ENCODE measurements at regions not wholly inside any gene's neighbourhood (a gene's known extent, or its start where the extent isn't known, plus 50 kb on each side); places are given as distances from the start of the nearest gene placed in this dataset.

DNA sequence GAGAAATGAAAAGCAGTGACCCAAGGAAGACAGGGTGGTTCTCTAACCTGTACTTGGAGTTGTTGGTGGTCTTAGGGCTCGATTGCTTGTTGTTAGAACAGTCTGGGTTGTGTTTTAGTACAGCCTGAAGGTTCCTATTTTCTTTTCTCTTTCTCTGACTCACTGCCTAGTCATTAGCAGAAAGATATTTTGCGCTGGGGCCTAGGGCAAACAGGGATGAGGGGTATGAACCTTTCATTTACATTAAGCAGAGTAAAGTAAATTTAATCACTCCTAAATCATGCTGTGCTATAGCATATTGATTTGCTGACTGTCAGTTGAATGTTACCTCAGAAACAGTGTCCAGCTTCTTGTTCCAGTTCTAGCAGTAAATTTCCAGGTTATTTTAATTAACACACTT lies 197.2 kb downstream of the RWDD3 start:
- DNase-seq (ENCODE audit: low spot score): no peak

DNA sequence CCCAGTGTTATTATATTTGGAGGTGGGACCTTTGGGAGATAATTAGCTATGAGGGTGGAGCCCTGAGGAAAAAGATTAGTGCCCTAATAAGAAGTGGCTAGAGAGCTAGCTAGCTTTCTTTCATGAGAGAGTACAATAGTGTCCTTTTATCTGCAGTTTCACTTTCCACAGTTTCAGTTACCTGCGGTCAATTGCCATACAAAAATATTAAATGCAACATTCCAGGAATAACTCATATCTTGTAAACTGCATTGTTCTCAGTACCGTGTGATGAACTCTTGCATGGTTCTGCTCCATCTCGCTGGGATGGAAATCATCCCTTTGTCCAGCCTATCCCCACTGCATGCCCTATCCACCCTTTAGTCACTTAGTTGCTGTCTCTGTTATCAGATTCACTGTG lies 201.6 kb downstream of the RWDD3 start:
- DNase-seq (ENCODE audit: low spot score): no peak

DNA sequence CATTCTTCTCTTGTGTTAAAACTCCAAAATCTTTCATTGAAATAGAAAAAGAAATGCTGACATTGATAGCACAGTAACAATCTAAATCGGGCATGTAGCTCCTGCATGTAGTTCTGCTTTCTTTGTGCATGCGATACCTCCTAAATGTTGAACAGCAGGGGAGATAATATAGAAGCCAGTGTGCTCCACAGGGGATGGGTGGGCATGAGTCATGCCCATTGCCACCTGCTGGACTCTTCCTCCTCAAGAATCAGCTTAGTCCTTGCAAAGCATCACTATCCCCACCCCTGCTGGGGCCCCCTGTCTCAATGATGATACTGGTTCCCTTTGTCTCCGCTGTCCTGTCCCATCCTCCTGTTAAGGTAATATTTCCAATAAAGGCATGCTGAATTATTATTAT lies 203.0 kb downstream of the RWDD3 start:
- no peak for DNase-seq (ENCODE audit: low spot score)

DNA sequence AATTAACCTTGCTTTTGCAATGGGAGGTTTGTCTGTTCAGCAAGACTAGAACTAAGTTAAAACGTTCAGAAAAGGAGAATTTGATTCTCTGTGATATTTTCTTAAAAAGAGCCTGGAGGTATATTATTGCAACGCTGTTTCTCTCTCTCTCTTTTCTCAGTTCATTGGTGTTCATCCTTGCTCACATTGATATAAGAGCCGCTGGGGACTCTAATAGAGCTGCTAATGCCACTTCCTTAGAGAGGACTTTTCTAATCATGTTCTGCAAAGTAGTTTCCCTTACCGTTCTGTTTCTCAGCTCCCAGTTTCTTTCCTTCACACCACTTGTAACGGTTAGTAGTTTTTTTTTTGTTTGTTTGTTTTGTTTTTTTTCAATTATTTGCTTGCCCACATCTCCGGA lies 203.8 kb downstream of the RWDD3 start:
- no peak for DNase-seq (ENCODE audit: low spot score)

DNA sequence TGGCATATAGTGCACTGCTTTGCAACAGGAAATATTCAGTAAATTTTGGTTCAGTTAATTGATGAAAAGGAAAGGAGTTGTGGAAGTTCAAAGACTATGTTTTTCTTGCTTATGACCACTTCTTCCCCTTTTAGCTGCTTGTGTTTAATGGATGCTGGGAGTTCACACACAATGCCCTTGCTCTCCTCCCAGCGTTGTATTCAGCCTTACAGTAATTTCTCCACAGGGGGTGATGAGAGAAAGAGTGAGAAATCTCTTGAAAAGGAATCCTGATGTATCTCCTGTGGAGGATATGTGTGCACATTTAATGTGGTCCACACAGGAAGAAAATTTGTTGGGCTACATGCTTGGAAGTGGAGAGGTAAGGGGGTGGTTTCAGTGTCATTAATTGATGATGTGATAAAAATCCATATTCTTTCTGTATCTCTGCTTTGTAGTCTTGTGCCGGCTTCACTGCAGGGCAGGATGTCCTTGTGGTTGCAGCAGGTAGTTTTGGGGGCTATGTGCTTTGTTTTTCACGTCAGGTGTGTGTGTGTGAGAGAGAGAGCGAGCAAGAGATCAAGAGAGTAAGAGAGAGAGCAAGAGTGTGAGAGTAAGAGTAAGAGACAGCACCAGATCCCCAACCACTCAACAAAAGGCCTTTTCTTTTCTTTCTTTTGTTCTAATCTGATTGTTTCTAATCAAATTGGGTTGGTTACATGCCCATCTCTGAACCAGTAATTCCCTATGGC lies 204.4 kb downstream of the RWDD3 start:
- DNase-seq (ENCODE audit: low spot score): peak; percentile 15

DNA sequence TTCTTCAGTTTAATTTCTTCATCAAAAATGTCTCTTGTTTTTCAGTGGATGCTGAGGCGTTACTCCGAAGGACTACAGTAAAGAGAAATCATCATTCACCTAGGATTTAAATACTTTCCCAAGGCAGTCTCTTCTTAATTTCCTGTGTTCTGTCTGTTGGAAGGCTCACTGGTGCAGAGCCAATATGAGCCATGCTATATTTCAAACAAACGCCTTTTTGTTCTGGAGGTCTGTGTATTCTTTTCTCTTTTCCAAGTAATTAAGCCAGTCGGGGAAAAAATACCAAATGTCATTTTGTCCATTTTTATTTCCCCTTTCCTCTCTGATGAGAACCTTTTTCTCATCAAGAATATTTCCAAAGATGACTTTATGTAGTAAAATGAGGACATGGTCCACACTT lies 206.5 kb downstream of the RWDD3 start:
- DNase-seq (ENCODE audit: low spot score): peak; percentile 82

DNA sequence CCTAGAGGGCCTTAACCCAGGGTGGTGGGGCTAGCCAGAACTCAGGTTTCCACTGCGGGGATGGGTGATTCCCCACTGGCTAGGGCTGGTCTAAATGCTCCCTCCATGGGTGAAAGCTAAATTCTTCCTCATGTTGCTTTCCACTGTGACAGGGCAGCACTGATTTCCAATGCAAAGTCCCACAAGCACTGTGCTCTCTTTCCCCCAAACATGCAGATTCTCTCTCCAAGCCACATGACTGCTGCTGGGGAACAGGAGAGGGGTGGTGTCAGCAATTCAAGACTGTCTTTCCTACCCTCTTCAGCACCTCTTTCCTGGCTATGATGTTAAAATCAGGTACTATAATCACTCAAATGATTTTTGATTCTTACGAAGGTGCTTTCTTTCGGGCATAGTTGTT lies 215.5 kb downstream of the RWDD3 start:
- DNase-seq (ENCODE audit: low spot score): no peak

DNA sequence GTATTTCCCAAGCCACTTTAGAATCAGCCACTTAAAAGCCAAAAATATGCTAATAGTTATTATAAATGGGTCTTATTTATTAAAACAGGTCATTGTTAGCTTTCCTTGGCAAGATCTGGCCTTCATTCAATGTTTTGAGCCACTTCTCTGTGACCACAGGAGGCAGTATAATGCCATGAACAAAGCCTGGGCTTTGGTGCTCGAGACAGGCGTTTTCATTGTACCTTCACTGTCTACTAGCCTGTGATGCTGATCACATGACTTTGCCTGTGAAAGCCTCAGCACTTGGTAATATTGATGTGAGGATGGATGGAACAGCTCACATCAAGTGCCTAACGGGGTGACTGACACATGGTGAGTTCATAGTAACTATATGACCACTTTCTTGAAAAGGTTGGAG lies 217.0 kb downstream of the RWDD3 start:
- no peak for DNase-seq (ENCODE audit: low spot score)

DNA sequence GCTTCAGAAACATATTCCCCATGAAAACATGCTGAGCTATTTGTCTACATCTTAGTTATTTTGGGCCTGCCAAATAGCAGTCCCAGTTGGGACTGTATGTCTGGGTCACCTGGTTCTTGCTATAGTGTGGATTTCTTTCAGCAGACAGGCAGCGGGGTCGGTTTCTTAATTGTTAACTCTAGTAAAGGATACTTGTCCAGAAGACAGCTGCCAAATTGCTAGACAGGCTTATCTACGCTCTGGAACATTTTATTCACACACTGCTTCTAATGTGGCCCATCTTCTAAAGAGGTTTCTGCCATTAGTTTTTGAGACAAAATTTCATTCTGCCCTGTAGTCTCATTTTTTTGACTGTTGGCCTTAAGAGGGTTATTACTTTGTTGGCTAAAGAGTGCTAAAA lies 217.9 kb downstream of the RWDD3 start:
- no peak for DNase-seq (ENCODE audit: low spot score)

DNA sequence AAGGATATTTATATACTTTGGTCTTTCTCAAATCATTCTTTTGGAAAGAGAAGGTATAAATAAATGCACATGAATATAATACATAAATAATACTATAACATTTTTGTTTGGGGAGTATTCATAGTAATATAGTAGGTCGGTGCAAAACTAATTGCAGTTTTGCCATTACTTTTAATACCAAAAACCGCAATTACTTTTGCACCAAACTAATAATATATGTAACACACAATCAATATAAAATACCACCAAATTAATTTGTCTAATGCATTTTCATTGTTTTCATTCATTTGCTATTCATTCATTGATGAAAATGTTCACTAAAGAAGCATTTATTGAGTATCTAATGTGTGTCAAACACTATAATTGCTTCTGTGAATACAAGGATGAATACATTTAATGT lies 219.0 kb downstream of the RWDD3 start:
- no peak for DNase-seq (ENCODE audit: low spot score)

DNA sequence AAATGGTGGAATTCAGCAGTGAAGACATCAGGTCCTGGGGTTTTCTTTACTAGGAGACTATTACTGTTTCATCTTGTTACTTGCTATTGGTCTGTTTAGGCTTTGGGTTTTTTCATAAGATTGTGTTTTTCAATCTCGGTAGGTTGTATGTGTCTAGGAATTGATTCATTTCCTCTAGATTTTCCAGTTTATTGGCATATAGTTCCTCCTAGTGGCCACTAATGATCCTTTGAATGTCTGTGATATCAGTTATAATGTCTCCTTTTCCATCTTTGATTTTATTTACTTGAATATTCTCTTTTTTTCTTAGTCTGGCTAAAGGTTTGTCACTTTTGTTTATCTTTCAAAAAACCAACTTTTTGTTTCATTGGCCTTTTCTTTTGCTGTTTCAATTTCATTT lies 233.0 kb downstream of the RWDD3 start:
- peak; percentile 30 for DNase-seq (ENCODE audit: low spot score)

DNA sequence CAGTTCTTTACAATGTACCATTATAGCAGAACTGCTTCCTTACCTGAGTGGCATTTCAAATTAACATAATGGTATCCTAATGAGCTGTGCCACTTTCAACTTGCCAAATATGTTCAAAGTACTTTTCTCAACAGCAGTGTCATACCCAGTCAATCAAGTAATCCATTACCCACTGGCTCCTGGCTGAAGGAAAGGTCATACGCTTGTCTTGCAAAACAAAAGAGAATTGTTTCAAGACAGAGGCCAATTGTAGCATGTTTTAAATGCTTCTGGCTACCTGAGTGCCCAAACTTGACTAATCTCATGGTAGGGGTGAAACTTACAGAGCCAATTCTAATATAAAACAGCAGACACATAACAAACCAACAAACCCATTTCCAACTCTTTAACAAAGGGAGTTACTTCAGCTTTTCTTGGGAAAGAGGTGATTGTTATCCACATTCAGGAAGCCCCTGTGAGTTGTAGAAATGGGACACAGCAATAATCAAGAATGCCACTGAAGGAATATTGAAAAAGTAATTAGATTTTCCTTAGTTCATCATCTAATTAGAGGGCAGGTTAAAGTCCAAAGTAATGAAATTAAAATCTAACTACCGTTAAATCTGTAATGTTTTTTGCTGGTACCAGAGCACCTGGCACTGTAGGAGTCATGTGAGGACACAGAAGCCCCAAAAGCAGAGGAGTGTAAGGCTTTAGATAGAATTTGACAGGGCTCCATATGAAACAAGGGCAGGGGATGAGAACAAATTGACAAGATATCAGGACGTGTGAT lies 241.9 kb downstream of the RWDD3 start:
- DNase-seq (ENCODE audit: low spot score): no peak

DNA sequence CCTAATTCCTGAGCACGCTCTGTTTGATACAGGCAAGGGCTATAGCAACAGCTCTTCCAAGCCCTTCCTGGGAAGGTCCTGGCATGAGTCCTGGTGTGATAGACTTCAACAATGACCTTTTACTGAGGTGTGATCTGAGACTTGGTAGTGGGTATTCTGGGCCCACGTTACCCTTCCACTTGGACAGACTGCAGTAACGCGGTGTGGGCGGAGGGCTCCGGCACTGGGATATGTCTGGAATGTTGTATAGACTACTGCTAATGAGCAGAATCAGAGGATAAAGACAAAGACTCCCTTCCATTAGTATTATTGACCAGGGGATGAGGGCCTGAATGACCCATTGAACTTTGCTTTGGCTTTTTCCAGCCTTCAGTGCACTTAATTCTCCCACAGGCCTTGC lies 262.3 kb downstream of the RWDD3 start:
- DNase-seq (ENCODE audit: low spot score): no peak

DNA sequence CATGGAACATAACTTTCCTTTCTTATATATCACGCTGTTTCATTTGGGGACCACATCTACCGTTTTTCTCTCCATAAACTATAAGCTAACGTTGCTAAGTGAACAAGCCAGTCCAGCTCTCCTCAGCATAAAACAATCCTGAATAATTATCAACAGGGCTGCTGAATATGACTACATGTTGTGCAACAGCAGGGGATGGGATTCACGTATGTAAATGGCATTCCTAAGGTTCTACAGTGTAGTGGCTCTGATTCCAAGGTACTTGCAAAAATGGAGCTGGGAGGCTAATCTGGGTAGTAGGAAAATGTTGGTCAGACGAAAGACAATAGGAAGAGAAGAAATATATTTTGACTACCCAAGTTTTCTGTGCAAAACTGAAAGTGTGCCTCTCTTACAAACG lies 262.8 kb downstream of the RWDD3 start:
- no peak for DNase-seq (ENCODE audit: low spot score)

DNA sequence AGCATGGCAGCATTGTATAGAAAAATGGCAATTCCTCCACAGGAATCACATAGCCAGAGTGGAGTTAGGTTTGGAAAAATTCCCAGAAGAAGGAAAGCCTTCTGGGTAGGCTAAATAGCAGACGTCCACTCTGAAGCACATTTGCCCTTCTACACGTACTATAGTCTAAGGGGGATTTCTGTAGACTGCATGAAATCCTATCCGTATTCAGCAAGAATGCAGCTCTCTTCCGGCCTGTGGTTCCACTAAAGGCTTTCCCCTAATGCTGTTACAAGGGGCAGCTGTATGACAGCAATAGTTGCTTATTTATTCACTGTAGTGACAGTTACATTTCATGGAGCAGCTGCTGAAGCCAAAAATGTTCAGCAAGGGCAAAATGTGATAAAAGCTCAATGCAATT lies 263.6 kb downstream of the RWDD3 start:
- no peak for DNase-seq (ENCODE audit: low spot score)

DNA sequence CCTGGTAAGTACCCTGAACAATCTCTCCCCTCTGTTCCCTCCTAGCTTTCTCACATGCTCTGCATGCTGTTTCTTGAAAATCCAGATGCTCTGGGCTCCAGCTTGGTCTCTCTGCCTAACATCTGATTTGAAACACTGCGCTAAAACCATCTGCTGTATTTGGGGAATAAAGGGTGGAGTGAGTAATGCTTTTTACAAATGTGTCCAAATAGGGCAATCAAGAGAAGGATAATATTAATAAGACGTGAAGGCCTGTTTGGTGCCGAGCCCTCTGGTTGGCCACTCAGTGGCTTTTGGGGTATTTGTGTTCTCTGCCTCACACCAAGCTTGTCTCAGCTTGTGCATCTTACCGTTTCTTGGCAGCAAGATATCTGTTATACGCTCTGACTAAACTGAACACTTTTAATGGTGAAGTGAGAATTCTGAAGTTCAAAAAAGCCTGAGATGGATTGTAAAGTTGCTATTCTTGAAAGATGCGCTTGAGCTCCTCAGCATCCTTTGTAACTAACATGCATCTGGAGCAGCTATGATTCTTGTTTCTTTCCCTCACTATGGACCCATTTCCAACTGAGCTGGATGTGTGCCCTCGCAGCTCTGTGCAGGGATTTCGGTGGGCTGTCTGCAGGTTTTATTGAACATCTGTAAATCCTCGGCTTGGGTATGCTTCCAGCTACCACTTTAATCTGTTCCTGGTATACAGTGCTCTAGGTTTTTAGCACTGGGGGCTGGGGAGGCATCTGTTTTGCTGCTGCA lies 269.4 kb downstream of the RWDD3 start:
- DNase-seq (ENCODE audit: low spot score): no peak

DNA sequence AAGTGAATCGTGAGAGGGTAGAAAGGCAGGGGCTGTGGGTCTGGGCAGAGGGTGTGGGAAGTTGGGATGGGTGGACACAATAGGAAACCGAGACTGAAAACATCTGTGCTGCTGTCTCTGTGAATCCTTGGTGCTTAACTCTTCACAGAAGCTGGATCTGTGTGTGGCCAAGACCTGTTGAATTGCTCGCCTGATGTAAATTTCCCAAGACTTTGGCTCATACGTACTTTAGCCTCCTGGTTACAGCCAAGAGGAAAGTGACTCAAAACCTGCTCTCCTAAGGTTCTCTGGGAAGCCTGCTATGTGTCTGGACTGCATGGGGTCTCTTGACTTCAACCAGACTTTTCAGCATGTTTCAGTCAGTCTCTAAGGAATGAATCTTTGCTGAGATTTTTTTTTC lies 270.3 kb downstream of the RWDD3 start:
- no peak for DNase-seq (ENCODE audit: low spot score)

DNA sequence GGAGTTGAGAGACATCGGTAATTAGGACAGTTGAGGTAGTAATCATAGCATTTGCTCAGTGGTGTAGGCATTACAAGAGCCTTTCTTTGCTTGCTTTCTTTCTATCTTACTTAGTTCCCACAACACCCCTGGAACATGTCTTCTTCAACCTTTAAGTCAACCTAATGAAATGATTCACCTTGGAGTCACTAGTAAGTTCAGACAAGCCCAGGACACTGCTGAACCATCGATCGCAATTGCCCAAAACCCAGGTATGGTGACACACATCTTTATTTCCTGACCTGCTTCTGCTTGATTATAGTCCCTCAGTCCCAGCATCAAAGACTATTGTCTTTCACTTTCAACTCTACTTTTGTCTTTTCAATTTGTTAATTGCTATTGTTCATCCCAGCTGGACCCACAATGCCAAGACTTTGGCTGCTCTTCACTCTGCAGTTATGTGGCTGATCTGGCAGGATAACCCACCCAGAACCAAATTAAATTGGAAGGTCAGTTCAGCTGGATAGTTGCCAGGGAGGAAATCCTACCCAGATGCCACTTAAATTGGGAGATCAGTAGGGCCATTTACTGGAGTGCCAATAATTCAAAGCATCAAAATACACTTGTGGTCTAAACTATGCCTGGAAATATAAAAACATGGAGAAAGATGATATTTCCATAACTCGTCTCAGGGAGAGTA lies 272.9 kb downstream of the RWDD3 start:
- no peak for DNase-seq (ENCODE audit: low spot score)

DNA sequence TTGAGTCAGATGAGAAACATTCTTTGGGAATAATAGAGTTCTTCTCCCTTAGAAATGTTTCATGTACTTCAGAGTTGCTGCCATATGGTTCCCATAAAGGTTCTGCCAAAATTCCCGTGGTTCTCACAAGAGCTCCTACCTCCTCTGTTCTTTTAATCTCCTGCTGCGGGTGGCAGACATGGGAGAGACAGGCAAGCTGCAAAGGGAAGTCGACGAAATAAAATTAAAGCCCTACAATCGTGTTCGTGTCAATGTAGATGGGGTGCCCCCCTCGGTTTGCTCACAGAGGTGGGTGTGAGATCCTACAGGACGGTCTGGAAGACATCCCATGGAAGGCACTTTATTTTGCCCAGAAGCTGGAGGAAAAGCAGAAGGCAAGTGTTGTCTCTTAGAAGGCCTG lies 276.0 kb downstream of the RWDD3 start:
- DNase-seq (ENCODE audit: low spot score): no peak

DNA sequence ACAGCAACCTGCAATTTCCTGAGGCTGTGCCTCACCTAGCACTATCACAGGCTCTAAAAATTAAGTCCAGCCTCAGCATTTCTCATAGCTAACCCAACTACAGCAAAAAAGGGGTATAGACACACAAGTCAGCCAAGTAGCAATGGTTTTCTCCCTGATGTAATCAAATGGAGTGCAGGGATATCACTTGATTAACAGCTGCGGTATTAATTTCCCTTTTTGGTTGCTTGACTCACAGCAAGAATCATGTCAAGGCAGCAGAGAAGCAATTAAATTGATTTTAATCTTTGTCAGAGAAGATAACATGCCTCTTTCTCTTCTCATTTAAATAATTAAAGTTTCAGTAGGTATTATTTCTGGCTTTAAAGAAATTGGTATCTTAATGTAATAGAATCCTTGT lies 278.9 kb downstream of the RWDD3 start:
- no peak for DNase-seq (ENCODE audit: low spot score)

DNA sequence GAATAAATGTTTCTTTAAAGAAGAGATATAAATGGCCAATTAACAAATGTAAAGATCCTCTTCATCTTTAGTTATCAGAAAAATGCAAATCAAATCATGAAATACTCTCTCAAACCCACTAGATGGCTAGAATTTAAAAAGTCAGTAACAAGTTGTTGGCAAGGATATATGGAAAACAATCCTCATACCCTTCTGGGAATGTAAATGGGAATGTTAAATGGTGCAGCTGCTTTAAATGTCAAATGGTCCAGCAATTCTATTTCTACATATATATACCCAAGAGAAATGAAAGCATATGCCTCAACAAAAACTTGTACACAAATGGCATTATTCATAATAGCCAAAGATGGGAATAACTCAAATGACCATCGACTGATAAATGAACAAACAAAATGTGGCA lies 283.5 kb downstream of the RWDD3 start:
- DNase-seq (ENCODE audit: low spot score): no peak

DNA sequence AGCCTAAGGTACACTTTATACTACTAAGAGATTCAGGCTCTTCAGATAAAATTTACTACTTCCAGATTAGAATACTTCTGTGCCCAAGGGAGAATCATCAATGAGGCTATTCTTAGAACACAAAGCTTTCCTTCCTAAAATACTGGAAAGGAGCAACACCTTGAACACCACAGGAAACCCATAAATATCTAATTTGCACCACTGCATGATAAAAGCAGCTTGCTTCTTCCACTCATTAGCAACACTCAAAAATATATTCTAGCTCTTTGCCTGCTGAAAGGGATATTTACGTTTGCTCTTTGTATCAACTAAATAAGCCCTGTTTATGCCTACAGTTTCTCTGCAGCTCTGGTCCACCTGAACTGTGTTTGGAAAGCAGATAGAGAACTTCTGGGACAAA lies 284.3 kb downstream of the RWDD3 start:
- no peak for DNase-seq (ENCODE audit: low spot score)

DNA sequence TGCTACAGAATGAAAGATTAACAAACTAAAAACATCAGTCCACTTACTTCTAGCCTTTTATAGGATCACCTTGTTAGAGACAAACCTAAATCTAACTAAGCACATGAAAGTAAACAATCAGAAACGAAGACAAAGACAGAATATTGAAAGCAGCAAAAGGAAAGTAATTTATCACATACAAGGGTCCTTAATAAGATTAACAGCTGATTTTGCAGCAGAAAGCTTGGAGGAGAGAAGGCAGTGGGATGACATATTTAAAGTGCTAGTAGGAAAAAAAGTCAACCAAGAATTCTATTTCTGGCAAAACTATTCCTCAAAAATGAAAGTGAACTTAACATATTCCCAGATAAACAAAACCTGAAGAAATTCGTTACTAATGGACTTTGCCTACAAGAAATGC lies 286.4 kb downstream of the RWDD3 start:
- DNase-seq (ENCODE audit: low spot score): no peak

Data from pons (tissue), 1 donor.